Panc1 (cell line): ENCODE measurements at regions not wholly inside any gene's neighbourhood (a gene's known extent, or its start where the extent isn't known, plus 50 kb on each side); places are given as distances from the start of the nearest gene placed in this dataset.

Source experiments
- ATAC-seq: fragments of 200-7000 bp; cut with Tn5 transposase; 2 replicates; pipeline ENCODE4 v1.9.1; 2020; ENCODE audit warnings: mild to moderate bottlenecking, moderate library complexity
- BruUV-seq: library from RNA; stranded (reverse); fragments of 400-500 nt; replicated peaks from 2 replicates; lab custom pipeline; 2021; lab: Mats Ljungman, UMichigan
- CTCF ChIA-PET: fragments of 300-600 bp; sonication (Branson Sonifier 250); formaldehyde crosslinking; loops from one replicate; lab custom pipeline; 2022; ENCODE audit warnings: antibody characterized with exemption; lab: Charles Lee
- POLR2A ChIA-PET: fragments of 300-600 bp; sonication (Branson Sonifier 250); formaldehyde crosslinking; loops from one replicate; lab custom pipeline; 2022; ENCODE audit warnings: antibody characterized with exemption; lab: Charles Lee
- DNase-seq: peaks from one replicate; pipeline ENCODE4 v3.0.0-alpha.2; 2010; ENCODE audit warnings: low read depth, low spot score
- H3K27ac ChIP-seq: 2 replicates; pipeline ENCODE4 v1.5.1; 2011; ENCODE audit warnings: mild to moderate bottlenecking, low read length, inconsistent platforms
- H3K27me3 ChIP-seq: fragments of 200-500 bp; sonication (Bioruptor generic); 2 replicates; pipeline ENCODE4 v1.6.0; 2014; ENCODE audit warnings: low read length, inconsistent platforms; ENCODE audit not compliant: control insufficient read depth, insufficient read depth
- H3K36me3 ChIP-seq: fragments of 200-500 bp; sonication (Bioruptor generic); 2 replicates; pipeline ENCODE4 v1.5.1; 2014; ENCODE audit warnings: inconsistent platforms, mild to moderate bottlenecking, low read length, moderate library complexity; ENCODE audit not compliant: control insufficient read depth, insufficient read depth
- H3K4me1 ChIP-seq: 2 replicates; pipeline ENCODE4 v1.5.1; 2011; ENCODE audit warnings: inconsistent platforms, mild to moderate bottlenecking, low read length, moderate library complexity; ENCODE audit not compliant: control insufficient read depth, insufficient read depth
- H3K4me3 ChIP-seq, 2 experiments: 2 replicates each; pipeline ENCODE4 v1.5.1; 2011 to 2012; ENCODE audit warnings: low read depth in 2 of 2, low read length in 2 of 2, mild to moderate bottlenecking in 2 of 2, inconsistent platforms in 1 of 2, moderate library complexity in 1 of 2
- H3K9me3 ChIP-seq: fragments of 200-500 bp; sonication (Bioruptor generic); 2 replicates; pipeline ENCODE4 v1.5.1; 2014; ENCODE audit warnings: low read depth, mild to moderate bottlenecking, inconsistent platforms, low read length, moderate library complexity; ENCODE audit not compliant: control insufficient read depth, insufficient read depth
- CTCF ChIP-seq: fragments of 450-650 bp; IDR thresholded peaks from 2 replicates; pipeline ENCODE4 v1.5.1; 2017; ENCODE audit warnings: mild to moderate bottlenecking
- POLR2AphosphoS5 ChIP-seq: IDR thresholded peaks from 2 replicates; pipeline ENCODE4 v1.6.1; 2012; ENCODE audit warnings: mild to moderate bottlenecking, low read depth, low read length, moderate library complexity
- SIN3A ChIP-seq: IDR thresholded peaks from 2 replicates; pipeline ENCODE4 v1.6.1; 2012; ENCODE audit warnings: low read depth, mild to moderate bottlenecking, low read length, moderate library complexity, borderline replicate concordance; ENCODE audit not compliant: insufficient read depth
- TCF7L2 ChIP-seq: IDR thresholded peaks from 2 replicates; pipeline ENCODE4 v1.6.1; 2011; ENCODE audit warnings: mild to moderate bottlenecking, low read depth, low read length, inconsistent platforms
- in situ Hi-C: cut with HindIII; loops from 2 replicates; pipeline ENCODE4 v1.10.0; 2016; ENCODE audit warnings: low sequenced_read_pairs, low pct_unique_long_range_greater_than_20kb
- intact Hi-C: fragments of 100-400 bp; cut with micrococcal nuclease; formaldehyde crosslinking; loops from one replicate; pipeline ENCODE4 v1.10.0; 2022; ENCODE audit not compliant: unreplicated experiment
- TF ChIP-seq, protein P1 (sequence below), 2 experiments: IDR thresholded peaks; 2 replicates each; pipeline ENCODE4 v1.6.1; 2011 to 2012; ENCODE audit warnings: low read depth in 2 of 2, control low read depth in 1 of 2, low read length in 1 of 2, mild to moderate bottlenecking in 1 of 2, moderate library complexity in 1 of 2; ENCODE audit not compliant: insufficient read depth in 1 of 2

GRCh38 chr1:184260382-184260781, 126.4 kb upstream of the C1orf21 start:
- H3K27ac ChIP-seq, result no peak overlapping the region
- DNase-seq (no peak), ATAC-seq (no peak)
- H3K27me3 ChIP-seq, result no peaks in the 10 kb centered on the region
- ChIA-PET CTCF (no interaction called here), POLR2A (no interaction called here)
- TF ChIP-seq CTCF (no peak), TCF7L2 (no peak), SIN3A (no peak), POLR2AphosphoS5 (no peak)
- TF ChIP-seq, protein P1, sequence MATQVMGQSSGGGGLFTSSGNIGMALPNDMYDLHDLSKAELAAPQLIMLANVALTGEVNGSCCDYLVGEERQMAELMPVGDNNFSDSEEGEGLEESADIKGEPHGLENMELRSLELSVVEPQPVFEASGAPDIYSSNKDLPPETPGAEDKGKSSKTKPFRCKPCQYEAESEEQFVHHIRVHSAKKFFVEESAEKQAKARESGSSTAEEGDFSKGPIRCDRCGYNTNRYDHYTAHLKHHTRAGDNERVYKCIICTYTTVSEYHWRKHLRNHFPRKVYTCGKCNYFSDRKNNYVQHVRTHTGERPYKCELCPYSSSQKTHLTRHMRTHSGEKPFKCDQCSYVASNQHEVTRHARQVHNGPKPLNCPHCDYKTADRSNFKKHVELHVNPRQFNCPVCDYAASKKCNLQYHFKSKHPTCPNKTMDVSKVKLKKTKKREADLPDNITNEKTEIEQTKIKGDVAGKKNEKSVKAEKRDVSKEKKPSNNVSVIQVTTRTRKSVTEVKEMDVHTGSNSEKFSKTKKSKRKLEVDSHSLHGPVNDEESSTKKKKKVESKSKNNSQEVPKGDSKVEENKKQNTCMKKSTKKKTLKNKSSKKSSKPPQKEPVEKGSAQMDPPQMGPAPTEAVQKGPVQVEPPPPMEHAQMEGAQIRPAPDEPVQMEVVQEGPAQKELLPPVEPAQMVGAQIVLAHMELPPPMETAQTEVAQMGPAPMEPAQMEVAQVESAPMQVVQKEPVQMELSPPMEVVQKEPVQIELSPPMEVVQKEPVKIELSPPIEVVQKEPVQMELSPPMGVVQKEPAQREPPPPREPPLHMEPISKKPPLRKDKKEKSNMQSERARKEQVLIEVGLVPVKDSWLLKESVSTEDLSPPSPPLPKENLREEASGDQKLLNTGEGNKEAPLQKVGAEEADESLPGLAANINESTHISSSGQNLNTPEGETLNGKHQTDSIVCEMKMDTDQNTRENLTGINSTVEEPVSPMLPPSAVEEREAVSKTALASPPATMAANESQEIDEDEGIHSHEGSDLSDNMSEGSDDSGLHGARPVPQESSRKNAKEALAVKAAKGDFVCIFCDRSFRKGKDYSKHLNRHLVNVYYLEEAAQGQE (IDR thresholded peaks at IDR 0.05; ENCODE audit: insufficient read depth in 1 of 2, low read depth in 2 of 2, low read length in 1 of 2), result no peak
- H3K9me3 ChIP-seq, result no peaks in the 10 kb centered on the region
- no TSS peak for BruUV-seq
- intact Hi-C loops, result no loop called here
- no peaks in the 10 kb centered on the region for H3K36me3 ChIP-seq
- no peaks in the 10 kb centered on the region for H3K4me1 ChIP-seq
- in situ Hi-C loops, result no loop called here
- H3K4me3 ChIP-seq, result no peak overlapping the region

- no peak overlapping the region for H3K4me3 ChIP-seq
- ATAC-seq (no peak), DNase-seq (no peak)
- no TSS peak for BruUV-seq
- no peaks in the 10 kb centered on the region for H3K27me3 ChIP-seq
- H3K4me1 ChIP-seq, result no peaks in the 10 kb centered on the region
- H3K36me3 ChIP-seq, result no peaks in the 10 kb centered on the region
- CTCF ChIA-PET, result no interaction called here
- H3K27ac ChIP-seq, result no peak overlapping the region
- intact Hi-C loops (no loop called here), in situ Hi-C loops (no loop called here)
- POLR2A ChIA-PET, result no interaction called here
- no peaks in the 10 kb centered on the region for H3K9me3 ChIP-seq
- TF ChIP-seq POLR2AphosphoS5, result no peak
- no peak for TF ChIP-seq CTCF
- no peak for TF ChIP-seq TCF7L2
- TF ChIP-seq SIN3A, result no peak
- TF ChIP-seq, protein P1 (IDR thresholded peaks at IDR 0.05; ENCODE audit: insufficient read depth in 1 of 2, low read depth in 2 of 2, low read length in 1 of 2), result no peak
These were observed 124.7 kb upstream of the C1orf21 start for GRCh38 chr1:184262109-184262508.
